ENCODE measurements at regions not wholly inside any gene's neighbourhood (a gene's known extent, or its start where the extent isn't known, plus 50 kb on each side); places are given as distances from the start of the nearest gene placed in this dataset.

DNA sequence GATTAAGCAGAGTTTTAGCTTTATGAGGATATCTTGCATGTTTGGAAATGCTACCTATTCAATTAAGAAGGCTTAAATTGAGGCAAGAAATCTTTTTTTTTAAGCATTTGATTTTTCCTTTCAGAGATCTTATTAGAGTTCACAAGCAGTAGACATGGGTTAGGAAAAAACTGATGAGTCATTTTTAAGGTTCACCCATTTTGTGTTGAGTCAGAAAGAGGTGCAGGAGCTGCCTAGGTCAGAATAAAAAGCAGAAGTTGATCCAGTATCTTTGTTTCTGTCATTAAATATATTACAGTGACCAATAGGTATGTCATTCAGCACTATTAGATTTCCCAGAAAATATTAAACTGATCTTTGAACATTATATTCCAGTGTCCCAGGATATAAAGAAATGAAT, 306.8 kb downstream of the LMBRD1 start:
- CTCF ChIA-PET, result no interaction called here
- H3K27me3 ChIP-seq (ENCODE audit: insufficient read depth), result no peaks in the 10 kb centered on the region
- no peak overlapping the region for H2AFZ ChIP-seq (ENCODE audit: low read depth)

GRCh38 chr6:69487688-69488087, 309.1 kb downstream of the LMBRD1 start:
- no peak for DNase-seq
- Histone ChIP-seq H3K9ac (no peak overlapping the region), H3K4me1 (ENCODE audit: control insufficient read depth in 1 of 2, insufficient read depth in 2 of 2, low read depth in 1 of 2, low read length in 1 of 2) (no peaks in the 10 kb centered on the region), H3F3A (replicated peaks; ENCODE audit: insufficient read depth) (no peaks in the 10 kb centered on the region), H3K27ac (ENCODE audit: low read depth in 2 of 2, low read length in 1 of 2) (no peak overlapping the region), H3K4me2 (no peak overlapping the region), H3K27me3 (ENCODE audit: insufficient read depth) (no peaks in the 10 kb centered on the region), H3K9me3 (peaks cover 13% of the 10 kb centered on the region; the same call in 1 of the 2 replicates), H3K4me3 (ENCODE audit: low read depth in 2 of 2, low read length in 1 of 2) (peak overlapping the region in 1 of 2 experiments; percentile 51; a peak in 1 of 4 replicates), H3K36me3 (replicated peaks in 1 of 2; ENCODE audit: control insufficient read depth in 1 of 2, insufficient read depth in 2 of 2, low read length in 1 of 2) (peaks cover 0 to 3% of the 10 kb centered on the region in 2 experiments), H4K20me1 (ENCODE audit: insufficient read depth) (no peaks in the 10 kb centered on the region), H3K79me2 (ENCODE audit: insufficient read depth) (no peaks in the 10 kb centered on the region), H3K9me2 (no peaks in the 10 kb centered on the region), H2AFZ (ENCODE audit: low read depth) (no peak overlapping the region)
- CTCF ChIA-PET, result no interaction called here
- TF ChIP-seq, protein P1, sequence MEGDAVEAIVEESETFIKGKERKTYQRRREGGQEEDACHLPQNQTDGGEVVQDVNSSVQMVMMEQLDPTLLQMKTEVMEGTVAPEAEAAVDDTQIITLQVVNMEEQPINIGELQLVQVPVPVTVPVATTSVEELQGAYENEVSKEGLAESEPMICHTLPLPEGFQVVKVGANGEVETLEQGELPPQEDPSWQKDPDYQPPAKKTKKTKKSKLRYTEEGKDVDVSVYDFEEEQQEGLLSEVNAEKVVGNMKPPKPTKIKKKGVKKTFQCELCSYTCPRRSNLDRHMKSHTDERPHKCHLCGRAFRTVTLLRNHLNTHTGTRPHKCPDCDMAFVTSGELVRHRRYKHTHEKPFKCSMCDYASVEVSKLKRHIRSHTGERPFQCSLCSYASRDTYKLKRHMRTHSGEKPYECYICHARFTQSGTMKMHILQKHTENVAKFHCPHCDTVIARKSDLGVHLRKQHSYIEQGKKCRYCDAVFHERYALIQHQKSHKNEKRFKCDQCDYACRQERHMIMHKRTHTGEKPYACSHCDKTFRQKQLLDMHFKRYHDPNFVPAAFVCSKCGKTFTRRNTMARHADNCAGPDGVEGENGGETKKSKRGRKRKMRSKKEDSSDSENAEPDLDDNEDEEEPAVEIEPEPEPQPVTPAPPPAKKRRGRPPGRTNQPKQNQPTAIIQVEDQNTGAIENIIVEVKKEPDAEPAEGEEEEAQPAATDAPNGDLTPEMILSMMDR (IDR thresholded peaks at IDR 0.05), result peak; percentile 45
- TF ChIP-seq REST (IDR thresholded peaks at IDR 0.05; ENCODE audit: low read depth, low read length) (no peak), RAD21 (IDR thresholded peaks at IDR 0.05; ENCODE audit: low read length) (0 out of 2 replicates have a peak, but pooled peaks have one; percentile 29), POLR2AphosphoS5 (IDR thresholded peaks at IDR 0.05; ENCODE audit: low read depth, low read length) (no peak)
- POLR2A ChIA-PET, result no interaction called here

More for the DNA sequence above, 306.8 kb downstream of the LMBRD1 start:
- H4K20me1 ChIP-seq (ENCODE audit: insufficient read depth), result no peaks in the 10 kb centered on the region
- no peak overlapping the region for H3K9ac ChIP-seq
- H3F3A ChIP-seq (replicated peaks; ENCODE audit: insufficient read depth), result no peaks in the 10 kb centered on the region
- no peaks in the 10 kb centered on the region for H3K9me2 ChIP-seq
- H3K27ac ChIP-seq (ENCODE audit: low read depth in 2 of 2, low read length in 1 of 2), result no peak overlapping the region
- POLR2A ChIA-PET, result no interaction called here
- H3K9me3 ChIP-seq, result peaks cover 13% of the 10 kb centered on the region; the same call in 1 of the 2 replicates
- no peak for TF ChIP-seq FOSL2 (IDR thresholded peaks at IDR 0.05; ENCODE audit: borderline replicate concordance, low read depth)
- no peak for TF ChIP-seq MEF2A (IDR thresholded peaks at IDR 0.05; ENCODE audit: borderline replicate concordance, low read depth)
- no peak for TF ChIP-seq TAF1 (IDR thresholded peaks at IDR 0.05; ENCODE audit: borderline replicate concordance, low read depth, low read length)
- TF ChIP-seq, protein P2, sequence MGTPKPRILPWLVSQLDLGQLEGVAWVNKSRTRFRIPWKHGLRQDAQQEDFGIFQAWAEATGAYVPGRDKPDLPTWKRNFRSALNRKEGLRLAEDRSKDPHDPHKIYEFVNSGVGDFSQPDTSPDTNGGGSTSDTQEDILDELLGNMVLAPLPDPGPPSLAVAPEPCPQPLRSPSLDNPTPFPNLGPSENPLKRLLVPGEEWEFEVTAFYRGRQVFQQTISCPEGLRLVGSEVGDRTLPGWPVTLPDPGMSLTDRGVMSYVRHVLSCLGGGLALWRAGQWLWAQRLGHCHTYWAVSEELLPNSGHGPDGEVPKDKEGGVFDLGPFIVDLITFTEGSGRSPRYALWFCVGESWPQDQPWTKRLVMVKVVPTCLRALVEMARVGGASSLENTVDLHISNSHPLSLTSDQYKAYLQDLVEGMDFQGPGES (IDR thresholded peaks at IDR 0.05; ENCODE audit: low read depth, low read length), result no peak
- no peak for TF ChIP-seq TCF12 (IDR thresholded peaks at IDR 0.05)
- no peak for TF ChIP-seq GATA2 (CRISPR knock-in tag; IDR thresholded peaks at IDR 0.05)
- TF ChIP-seq, protein P3, sequence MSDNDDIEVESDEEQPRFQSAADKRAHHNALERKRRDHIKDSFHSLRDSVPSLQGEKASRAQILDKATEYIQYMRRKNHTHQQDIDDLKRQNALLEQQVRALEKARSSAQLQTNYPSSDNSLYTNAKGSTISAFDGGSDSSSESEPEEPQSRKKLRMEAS (IDR thresholded peaks at IDR 0.05; ENCODE audit: low read depth), result no peak
- no peak for TF ChIP-seq PBX3 (IDR thresholded peaks at IDR 0.05)
- no peak for TF ChIP-seq POLR2AphosphoS5 (IDR thresholded peaks at IDR 0.05; ENCODE audit: low read depth, low read length)
- no peak overlapping the region for H3K4me3 ChIP-seq (ENCODE audit: low read depth in 2 of 2, low read length in 1 of 2)
- no peaks in the 10 kb centered on the region for H3K4me1 ChIP-seq (ENCODE audit: control insufficient read depth in 1 of 2, insufficient read depth in 2 of 2, low read depth in 1 of 2, low read length in 1 of 2)
- H3K79me2 ChIP-seq (ENCODE audit: insufficient read depth), result no peaks in the 10 kb centered on the region
- DNase-seq, result no peak
- H3K4me2 ChIP-seq, result no peak overlapping the region
- H3K36me3 ChIP-seq (replicated peaks in 1 of 2; ENCODE audit: control insufficient read depth in 1 of 2, insufficient read depth in 2 of 2, low read length in 1 of 2), result peaks cover 0 to 3% of the 10 kb centered on the region in 2 experiments
